NCI-H82 treated with DMSO at 0.1 percent for 48 hours (cell line): ENCODE measurements at regions not wholly inside any gene's neighbourhood (a gene's known extent, or its start where the extent isn't known, plus 50 kb on each side); places are given as distances from the start of the nearest gene placed in this dataset.
A peak's percentile ranks its signal among the peaks of the same experiment; 100 is the strongest.

Experiments
- DNase-seq: peaks from one replicate; lab custom pipeline; 2025; ENCODE audit not compliant: unreplicated experiment; lab: John Stamatoyannopoulos, UW

GRCh38 chr14:89613260-89614008, 196.4 kb upstream of the FOXN3 start:
- DNase-seq, result no peak

DNA sequence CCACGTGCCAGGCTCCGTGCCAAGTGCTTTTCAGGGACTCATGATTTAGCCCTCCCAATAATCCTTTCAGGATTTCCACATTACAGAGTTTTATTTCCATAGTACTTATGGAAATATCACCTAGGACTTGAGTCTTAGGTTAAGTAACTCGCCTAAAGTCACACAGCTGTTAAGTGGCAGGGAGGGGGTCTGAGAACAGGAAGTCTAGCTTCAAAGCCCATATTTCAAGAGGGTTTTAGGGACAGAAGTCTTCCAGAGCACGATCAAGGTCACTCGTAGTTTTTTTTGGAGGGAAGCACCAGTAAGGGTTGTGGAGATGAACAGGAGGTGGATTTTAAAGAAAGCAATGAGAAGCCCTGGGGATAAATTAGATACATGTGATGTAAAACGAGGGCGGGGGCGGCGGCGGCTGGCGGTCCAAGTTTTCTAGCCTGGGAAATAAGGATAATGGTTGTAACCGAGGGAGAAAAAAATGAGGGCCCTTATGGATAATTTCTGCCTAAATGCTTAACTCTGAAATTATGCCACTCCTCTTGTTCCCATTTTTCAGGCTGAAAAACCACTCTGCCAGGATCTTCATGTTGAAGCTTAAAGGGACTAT, 192.6 kb upstream of the FOXN3 start:
- DNase-seq, result no peak

- DNase-seq, result no peak
These were observed 190.4 kb upstream of the FOXN3 start for GRCh38 chr14:89607453-89607852.

- no peak for DNase-seq
These were observed 187.0 kb upstream of the FOXN3 start for GRCh38 chr14:89603938-89604480.

- DNase-seq, result no peak
These were observed 184.2 kb upstream of the FOXN3 start for GRCh38 chr14:89600950-89601826.

DNA sequence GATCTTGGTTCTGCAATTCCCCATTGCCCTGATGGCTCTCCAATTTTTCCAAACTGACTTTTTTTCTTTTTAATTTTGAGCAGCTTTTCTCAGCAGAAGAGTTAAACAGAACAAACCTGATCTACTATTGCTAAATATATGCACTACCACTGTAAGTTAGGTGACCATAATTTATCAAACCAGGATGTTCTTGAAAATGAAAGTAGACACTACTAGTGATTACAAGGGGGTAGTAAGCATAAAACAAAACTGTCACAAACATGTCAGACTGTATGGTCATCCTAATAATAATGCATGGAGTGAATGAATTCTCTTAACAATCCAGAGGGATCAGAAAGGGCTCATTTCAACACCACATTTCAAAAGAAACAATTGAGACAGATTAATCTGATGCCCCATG, 183.0 kb upstream of the FOXN3 start:
- DNase-seq, result no peak

DNA sequence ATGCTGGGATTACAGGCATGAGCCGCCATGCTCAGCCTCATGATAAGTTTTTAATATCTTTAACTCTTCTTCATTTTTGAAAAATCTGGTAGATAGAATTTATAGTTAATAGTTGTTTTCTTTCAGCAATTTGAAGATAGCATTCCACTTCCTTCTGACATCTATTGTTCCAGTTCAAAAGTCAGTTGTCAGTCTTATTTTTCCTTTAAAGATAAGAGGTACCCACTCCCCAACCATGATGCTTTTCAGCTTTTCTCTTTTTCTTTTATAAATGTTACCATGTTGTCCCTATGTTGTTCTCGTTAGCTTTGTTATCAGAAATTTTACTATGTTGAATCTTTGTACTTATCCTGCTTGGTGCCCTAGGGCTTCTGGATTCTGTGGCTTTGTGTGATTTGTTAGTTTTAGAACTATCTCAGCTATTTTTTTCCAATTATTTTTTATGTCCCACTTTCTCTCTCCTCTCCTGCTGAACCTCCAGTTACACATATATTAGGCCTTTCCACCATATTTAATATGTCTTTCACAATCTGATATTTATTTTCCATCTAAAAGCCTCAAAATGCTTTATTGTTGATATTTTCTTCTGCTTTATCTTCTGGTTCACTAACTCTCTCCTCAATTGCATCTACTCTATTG, 181.6 kb upstream of the FOXN3 start:
- DNase-seq, result no peak

- DNase-seq, result no peak
These were observed 175.9 kb upstream of the FOXN3 start for GRCh38 chr14:89592961-89593360.

- DNase-seq, result no peak
These were observed 172.5 kb upstream of the FOXN3 start for GRCh38 chr14:89589400-89590118.

- no peak for DNase-seq
These were observed 171.8 kb upstream of the FOXN3 start for GRCh38 chr14:89588840-89589296.

DNA sequence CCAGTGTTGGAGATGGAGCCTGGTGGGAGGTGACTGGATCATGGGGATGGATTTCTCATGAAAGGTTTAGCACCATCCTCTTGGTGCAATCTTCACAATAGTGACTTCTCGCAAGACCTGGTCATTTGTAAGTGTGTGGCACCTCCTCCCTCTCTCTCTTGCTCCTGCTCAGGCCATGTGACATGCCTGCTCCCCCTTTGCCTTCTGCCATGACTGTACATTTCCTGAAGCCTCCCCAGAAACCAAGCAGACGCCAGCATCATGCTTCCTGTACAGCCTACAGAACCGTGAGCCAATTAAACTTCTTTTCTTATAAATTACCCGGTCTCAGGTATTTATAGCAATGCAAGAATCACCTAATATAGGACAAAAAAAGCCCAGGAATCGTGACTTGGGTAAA, 171.0 kb upstream of the FOXN3 start:
- no peak for DNase-seq

DNA sequence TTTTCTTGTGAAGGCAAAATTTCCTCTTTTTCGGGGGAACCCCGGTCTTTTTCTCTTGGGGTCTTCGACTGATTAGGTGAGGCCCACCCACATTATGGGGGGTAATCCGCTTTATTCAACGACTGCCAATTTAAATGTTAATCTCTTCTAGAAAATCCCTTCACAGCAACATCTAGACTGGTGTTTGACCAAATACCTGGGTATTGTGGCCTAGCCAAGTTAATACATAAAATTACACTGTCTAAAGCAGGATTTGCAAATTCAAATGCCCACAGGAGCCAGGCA, 170.0 kb upstream of the FOXN3 start:
- no peak for DNase-seq

GRCh38 chr14:89586258-89587135, 169.5 kb upstream of the FOXN3 start:
- no peak for DNase-seq

DNA sequence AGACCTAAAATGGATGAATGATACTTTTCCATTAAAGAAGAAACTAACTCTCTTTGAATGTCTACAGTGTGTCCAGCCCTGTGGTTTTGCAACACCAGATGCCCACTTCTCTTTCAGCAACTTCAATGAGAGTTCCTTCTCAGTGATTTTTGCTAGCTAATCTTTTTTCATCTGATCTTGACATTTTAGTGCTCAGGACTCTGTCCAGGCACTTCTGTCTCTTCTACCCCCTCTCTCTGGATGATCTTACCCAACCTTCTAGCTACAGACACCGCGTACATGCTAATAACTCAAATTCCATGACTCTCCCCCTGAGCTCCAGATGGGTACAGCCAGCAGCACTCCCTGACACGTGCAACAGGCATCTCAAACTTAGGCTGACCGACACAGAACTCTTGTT, 161.1 kb upstream of the FOXN3 start:
- no peak for DNase-seq

- no peak for DNase-seq
These were observed 159.9 kb upstream of the FOXN3 start for GRCh38 chr14:89576960-89577359.

GRCh38 chr14:89576145-89576927, 159.3 kb upstream of the FOXN3 start:
- peak; percentile 6 for DNase-seq

- no peak for DNase-seq
These were observed 158.5 kb upstream of the FOXN3 start for GRCh38 chr14:89575386-89576061.

DNA sequence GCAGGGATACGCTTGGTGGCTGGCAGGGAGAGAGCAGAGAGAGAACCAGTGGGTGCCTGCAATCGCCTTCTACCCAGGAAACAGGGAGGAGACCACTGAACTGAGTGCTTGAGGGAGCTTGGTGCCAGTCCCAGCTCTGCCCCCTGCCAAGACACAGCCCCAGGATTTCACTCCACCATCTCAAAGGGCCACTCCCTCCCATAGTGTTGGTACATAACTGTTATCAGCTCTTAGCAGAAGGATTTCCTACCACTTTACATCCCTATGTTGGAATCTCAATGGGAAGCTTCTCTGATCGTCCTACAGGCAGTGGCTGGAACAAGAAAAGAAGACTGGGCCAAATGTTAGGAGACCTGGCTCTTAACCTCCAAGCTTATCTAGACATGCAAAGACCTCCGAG, 157.4 kb upstream of the FOXN3 start:
- no peak for DNase-seq

DNA sequence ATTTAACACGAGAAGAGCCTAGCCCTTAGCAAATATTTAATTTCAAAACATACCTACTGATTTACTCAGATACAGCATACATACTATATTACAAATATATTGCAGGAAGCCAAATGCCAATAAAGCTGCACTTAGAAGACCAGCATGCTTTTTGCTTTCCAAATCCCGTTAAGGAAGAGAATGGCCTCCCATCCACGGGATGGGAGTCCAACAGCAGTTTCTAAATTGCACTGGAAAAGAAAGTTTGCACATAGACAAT, 156.3 kb upstream of the FOXN3 start:
- no peak for DNase-seq
